WI38 (cell line): ENCODE measurements at regions not wholly inside any gene's neighbourhood (a gene's known extent, or its start where the extent isn't known, plus 50 kb on each side); places are given as distances from the start of the nearest gene placed in this dataset.

Experiments
- H3K4me3 ChIP-seq: 2 replicates; pipeline ENCODE4 v1.5.1; 2011; ENCODE audit warnings: low read depth, mild to moderate bottlenecking, control low read depth, low read length
- CTCF ChIP-seq: IDR thresholded peaks from 2 replicates; pipeline ENCODE4 v1.5.1; 2012; ENCODE audit warnings: low read depth, mild to moderate bottlenecking, control low read depth, low read length

DNA sequence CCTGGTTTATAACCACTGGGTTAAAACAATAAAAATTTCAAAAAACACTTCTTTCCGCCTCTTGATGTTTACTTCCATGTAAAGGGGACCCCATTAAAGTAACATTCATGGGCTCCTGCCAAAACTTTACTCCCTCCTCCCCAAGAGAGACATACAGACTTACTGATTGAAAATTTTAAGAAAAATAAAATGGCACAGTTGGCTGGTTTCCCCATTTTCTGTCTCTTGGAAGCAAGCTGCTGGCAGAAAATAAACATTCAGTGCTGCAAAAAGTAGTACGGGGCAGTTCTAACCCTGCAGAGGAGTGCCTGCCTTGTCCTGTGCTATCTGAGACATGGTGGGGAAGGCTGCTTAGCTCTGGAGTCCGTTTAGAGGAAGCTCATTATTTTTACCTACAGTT is 187.3 kb upstream of the INTU start:
- TF ChIP-seq CTCF: no peak
- no peak overlapping the region for H3K4me3 ChIP-seq

GRCh38 chr4:127446427-127446885 is 186.3 kb upstream of the INTU start:
- no peak overlapping the region for H3K4me3 ChIP-seq
- no peak for TF ChIP-seq CTCF

DNA sequence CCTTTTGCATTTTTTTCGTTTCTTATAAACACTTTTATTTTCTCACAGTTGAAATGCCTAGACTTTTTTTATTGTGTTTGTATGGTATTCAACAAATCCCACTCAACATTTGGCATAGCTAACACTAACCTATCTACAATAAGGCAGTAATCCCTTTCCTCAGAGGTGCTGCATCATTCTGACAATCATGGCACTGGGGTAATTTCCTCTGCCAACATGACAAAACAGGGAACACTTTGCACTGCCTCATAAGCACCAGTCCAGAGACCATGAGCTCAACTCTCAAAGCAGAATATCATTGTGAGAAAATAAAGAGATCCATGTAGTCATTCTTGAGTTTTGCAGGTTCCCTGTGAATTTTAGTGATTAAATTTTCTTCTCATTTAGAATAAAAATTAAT is 183.8 kb upstream of the INTU start:
- no peak for TF ChIP-seq CTCF
- H3K4me3 ChIP-seq: no peak overlapping the region

DNA sequence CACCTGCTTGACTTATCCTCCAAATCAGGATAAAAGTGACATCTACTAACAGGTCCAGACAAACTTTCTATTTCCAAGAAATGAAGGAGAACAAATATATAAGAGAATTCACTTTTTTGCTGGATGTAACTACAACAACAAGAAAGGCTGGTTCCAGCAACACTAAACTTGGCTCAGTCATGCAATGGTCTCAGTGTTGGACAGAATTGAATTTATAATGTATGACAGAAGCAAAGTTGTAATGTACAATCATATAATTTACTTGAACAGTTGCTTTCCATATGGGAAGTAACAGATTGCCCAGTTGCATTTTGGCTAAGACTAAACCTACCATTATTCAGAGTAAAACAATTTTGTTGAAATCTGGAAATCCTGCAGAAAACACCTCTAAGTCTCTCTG is 183.3 kb upstream of the INTU start:
- TF ChIP-seq CTCF: no peak

DNA sequence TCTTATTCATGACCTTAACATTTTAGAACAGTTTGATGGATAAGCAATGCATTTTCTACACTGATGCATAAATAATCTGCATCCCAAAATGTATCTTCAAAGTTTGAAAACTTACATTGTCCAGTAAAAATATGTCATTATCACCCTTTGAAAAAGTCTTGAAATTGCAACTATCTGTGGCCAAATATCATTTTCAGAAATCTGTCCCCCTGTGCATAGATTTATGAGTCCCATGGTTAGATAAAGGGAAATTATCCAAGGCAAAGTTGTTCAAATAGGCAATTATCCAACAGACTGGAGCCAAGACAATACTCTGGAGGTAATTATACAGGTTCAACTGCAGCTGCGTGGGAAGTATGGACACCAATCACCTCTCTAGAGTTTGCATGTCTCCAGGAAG is 182.5 kb upstream of the INTU start:
- TF ChIP-seq CTCF: no peak
- no peak overlapping the region for H3K4me3 ChIP-seq

More for the DNA sequence above, 183.3 kb upstream of the INTU start:
- no peak overlapping the region for H3K4me3 ChIP-seq

GRCh38 chr4:127463883-127464282 is 168.9 kb upstream of the INTU start:
- TF ChIP-seq CTCF: no peak
- H3K4me3 ChIP-seq: no peak overlapping the region

DNA sequence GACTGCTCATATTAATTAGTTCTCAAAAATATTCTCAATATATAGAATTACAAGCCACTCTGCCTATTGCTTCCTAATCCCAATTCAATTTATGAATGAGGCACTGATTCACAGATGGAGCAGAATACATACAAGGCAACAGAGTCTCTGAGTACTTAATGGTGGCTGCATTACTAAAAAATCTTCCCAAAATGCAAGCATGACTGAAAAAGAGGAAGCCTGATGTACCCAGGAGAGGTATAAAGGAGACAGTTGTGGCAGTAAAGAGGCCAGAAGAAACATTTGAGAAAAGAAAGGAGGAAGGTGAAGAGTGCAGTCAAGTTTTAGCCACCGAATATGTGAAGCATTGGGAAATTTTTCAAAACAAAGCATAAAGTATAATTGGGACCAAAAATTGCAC is 163.2 kb upstream of the INTU start:
- no peak for TF ChIP-seq CTCF
- no peak overlapping the region for H3K4me3 ChIP-seq
